ENCODE measurements at regions not wholly inside any gene's neighbourhood (a gene's known extent, or its start where the extent isn't known, plus 50 kb on each side); places are given as distances from the start of the nearest gene placed in this dataset.
"Not testable (repeated sequence)": the region's sequence is repeated elsewhere in the genome, so short reads cannot be mapped to it uniquely, and the experiment has no call there.

- H3K27ac ChIP-seq: no peak overlapping the region
- no peak for TF ChIP-seq CTCF (conservative IDR thresholded peaks at IDR 0.05)
- TF ChIP-seq ZFX (IDR thresholded peaks at IDR 0.05): no peak
These were observed 234.3 kb upstream of the FOLH1 start for GRCh38 chr11:49442669-49443068.

- H3K27ac ChIP-seq: not testable (repeated sequence)
These were observed 231.5 kb upstream of the FOLH1 start for GRCh38 chr11:49439901-49440300.

DNA sequence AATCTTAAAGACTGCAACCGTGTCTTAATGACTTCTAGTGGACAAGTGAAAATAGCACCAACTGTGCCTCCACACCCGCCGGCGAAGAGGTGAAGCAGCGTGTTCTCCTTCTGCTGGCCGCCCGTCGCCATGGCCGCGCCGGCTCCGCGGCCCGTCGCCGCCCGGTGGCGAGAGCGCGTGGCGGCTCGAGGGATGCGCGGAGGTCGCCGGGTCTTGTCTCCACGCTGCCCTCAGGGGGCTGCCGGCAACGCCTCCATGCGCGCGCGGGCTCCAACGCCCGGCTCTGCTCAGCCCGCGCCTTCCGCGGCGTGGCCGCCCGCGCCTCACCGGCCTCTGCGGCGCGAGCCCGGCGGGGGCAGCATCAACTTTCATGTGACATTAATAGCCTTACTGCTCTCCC lies 225.9 kb upstream of the FOLH1 start:
- H3K27ac ChIP-seq: not testable (repeated sequence)

GRCh38 chr11:49432242-49432848 lies 223.9 kb upstream of the FOLH1 start:
- no peak for TF ChIP-seq ZFX (IDR thresholded peaks at IDR 0.05)
- no peak for TF ChIP-seq CTCF (conservative IDR thresholded peaks at IDR 0.05)
- H3K27ac ChIP-seq: no peak overlapping the region

- H3K27ac ChIP-seq: no peak overlapping the region
- no peak for TF ChIP-seq ZFX (IDR thresholded peaks at IDR 0.05)
- no peak for TF ChIP-seq CTCF (conservative IDR thresholded peaks at IDR 0.05)
These were observed 215.7 kb upstream of the FOLH1 start for GRCh38 chr11:49424136-49424535.

GRCh38 chr11:49418877-49419276 lies 210.5 kb upstream of the FOLH1 start:
- not testable (repeated sequence) for H3K27ac ChIP-seq

GRCh38 chr11:49405743-49406142 lies 197.3 kb upstream of the FOLH1 start:
- TF ChIP-seq CTCF (conservative IDR thresholded peaks at IDR 0.05): no peak
- TF ChIP-seq ZFX (IDR thresholded peaks at IDR 0.05): no peak
- H3K27ac ChIP-seq: no peak overlapping the region

GRCh38 chr11:49395789-49396188 lies 187.4 kb upstream of the FOLH1 start:
- not testable (repeated sequence) for H3K27ac ChIP-seq

DNA sequence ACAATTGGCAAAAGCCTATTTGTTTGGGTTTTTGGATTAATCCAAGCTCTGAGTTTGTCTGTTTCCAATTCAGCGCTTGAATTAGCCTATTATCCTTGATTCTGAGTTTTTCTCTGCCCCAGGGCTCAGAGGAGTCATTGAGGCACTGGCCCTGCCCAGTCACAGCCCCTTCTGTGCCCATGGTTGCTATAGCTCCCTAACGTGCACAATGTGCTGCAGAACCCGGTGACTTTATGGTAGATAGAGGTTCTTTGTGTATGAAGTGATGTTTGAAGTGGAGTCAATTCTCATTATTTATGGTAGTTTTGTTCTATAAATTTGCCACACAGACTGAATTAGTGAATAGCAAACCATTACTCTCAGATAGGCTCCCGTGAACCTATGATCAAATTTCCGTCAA lies 182.0 kb upstream of the FOLH1 start:
- not testable (repeated sequence) for H3K27ac ChIP-seq

DNA sequence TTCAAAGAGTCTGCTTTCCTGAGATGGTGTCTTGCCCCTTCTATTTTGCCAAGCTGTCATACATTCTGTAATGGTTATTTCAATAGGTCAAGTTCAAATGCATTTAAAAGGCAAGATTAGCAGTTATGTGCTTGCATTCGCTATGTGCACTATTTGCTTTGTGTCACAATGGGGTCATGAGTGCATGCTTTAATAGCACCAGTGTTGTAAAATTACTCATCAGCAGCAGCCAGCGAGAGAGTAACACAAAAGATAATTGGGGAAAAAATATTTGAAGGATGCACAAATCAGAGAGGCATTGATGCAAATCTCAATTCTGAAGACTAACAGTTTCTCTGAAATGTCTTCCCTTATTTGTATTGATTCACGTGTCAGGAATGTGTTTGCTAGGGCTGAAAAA lies 180.7 kb upstream of the FOLH1 start:
- H3K27ac ChIP-seq: not testable (repeated sequence)

DNA sequence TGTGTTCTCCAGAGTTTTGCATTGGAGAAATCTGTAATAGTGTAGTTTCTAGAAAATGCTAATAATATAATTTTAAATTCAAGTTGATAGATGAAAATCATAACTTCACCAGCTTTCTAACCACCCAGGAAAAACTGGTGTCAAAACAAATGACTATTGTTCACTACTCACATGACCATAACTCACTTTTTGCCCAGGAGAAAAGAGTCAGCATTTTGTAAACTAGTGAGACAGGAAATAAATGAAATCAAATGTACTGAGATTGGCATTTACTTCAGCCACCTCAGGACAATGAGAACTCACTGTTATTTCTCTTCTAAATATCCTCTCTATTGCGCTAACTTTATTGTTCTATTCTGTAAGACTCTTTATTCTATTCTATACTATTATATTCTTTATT lies 176.0 kb upstream of the FOLH1 start:
- not testable (repeated sequence) for H3K27ac ChIP-seq

DNA sequence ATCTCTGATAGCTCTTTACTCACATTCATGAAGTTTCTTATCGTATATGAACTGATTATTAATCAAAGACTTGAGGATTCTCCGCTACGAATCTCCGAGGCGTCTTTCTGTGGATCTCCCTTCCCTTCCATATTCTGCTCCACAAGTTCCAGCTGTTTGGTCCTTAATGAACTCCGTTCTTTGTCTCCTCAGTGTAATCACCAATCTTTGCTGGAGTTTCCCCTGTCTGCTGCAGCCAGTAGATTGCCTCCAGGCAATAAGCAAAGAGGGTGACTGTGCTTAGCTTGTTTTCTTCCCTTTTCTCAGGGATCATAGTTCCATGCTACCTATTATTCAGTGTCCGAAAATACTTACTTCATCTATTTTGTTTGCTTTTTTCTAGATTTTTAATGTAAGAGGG lies 169.6 kb upstream of the FOLH1 start:
- TF ChIP-seq ZFX (IDR thresholded peaks at IDR 0.05) (no peak), CTCF (conservative IDR thresholded peaks at IDR 0.05) (no peak)
- H3K27ac ChIP-seq: no peak overlapping the region

DNA sequence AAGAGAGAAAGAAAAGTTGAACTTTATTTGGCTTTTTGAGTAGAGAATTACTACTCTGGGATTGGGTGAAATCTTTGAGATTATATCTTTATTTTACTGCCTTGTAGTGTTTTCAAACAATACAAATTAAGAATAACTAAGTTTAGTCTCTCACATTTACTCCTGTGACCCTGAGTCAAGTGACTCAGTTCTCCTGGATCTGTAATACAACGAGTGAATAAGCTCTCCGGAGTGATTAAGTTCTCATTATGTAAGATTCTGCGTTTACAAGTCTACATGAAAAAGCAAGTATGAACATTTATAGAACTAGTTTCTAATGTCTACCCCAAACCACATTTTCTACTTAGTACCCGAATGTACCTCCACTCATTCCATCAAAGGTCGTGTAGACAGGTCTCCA lies 165.5 kb upstream of the FOLH1 start:
- H3K27ac ChIP-seq: not testable (repeated sequence)

GRCh38 chr11:49373385-49373784 lies 165.0 kb upstream of the FOLH1 start:
- not testable (repeated sequence) for H3K27ac ChIP-seq
